ENCODE measurements at regions not wholly inside any gene's neighbourhood (a gene's known extent, or its start where the extent isn't known, plus 50 kb on each side); places are given as distances from the start of the nearest gene placed in this dataset.

DNA sequence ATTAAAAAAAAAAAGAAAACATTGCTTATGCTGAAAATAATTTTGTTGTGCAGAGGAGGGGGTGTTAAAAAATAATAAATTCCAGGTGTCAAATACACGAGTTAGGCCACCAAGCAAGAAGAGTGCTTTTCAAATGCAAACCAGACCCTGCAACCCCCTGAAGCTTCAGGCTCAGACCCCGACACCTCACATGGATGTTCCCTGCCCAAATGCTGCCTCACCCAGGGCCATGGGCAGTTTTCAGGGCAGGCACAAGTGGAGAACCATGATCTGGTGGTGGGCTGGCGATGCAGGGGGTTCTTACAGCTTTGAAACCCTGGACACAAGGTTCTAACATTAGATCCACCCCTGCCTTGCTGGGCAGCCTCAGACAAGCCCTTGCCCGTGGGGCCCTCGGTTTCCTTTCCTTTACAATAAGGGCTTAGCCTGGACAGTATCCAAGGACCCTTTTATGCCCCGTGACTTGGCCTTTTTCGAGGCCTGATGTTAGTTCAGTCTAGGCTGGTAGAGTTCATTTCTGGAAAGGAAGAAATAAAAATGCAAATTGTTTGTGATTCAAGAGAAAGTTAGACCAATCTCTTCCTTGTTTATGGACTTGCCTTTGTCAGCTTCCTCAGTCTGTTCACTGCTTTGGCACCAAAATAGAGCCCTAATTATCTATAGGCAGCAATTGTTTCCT is 168.7 kb downstream of the DDX1 start (continued):
- TF ChIP-seq, protein P1, sequence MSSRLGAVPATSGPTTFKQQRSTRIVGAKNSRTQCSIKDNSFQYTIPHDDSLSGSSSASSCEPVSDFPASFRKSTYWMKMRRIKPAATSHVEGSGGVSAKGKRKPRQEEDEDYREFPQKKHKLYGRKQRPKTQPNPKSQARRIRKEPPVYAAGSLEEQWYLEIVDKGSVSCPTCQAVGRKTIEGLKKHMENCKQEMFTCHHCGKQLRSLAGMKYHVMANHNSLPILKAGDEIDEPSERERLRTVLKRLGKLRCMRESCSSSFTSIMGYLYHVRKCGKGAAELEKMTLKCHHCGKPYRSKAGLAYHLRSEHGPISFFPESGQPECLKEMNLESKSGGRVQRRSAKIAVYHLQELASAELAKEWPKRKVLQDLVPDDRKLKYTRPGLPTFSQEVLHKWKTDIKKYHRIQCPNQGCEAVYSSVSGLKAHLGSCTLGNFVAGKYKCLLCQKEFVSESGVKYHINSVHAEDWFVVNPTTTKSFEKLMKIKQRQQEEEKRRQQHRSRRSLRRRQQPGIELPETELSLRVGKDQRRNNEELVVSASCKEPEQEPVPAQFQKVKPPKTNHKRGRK (CRISPR knock-in tag; IDR thresholded peaks at IDR 0.05; ENCODE audit: borderline replicate concordance) = no peak
- TF ChIP-seq ZNF121 (CRISPR knock-in tag; IDR thresholded peaks at IDR 0.05) = no peak
- TF ChIP-seq, protein P2, sequence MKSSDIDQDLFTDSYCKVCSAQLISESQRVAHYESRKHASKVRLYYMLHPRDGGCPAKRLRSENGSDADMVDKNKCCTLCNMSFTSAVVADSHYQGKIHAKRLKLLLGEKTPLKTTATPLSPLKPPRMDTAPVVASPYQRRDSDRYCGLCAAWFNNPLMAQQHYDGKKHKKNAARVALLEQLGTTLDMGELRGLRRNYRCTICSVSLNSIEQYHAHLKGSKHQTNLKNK (CRISPR knock-in tag; IDR thresholded peaks at IDR 0.05) = no peak

DNA sequence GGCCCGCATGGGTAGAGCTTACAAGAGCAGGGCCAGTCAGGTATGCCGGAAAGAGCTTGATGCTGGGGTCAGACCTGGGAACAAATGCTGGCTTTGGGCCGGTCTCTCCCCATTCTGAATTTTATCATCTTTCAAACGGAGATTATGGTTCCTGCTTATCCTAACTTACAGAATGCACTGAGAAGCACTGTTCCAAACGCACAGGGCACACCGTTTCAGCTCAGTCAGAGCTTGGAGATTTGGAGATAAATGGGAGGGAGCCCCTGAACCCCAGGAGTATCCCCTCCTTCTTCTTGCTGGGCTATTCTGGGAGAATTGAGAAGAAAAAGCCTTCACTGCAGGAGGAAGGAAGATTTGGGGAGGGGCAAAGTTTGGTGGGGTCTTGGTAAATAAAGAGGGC is 169.4 kb downstream of the DDX1 start:
- TF ChIP-seq, protein P3, sequence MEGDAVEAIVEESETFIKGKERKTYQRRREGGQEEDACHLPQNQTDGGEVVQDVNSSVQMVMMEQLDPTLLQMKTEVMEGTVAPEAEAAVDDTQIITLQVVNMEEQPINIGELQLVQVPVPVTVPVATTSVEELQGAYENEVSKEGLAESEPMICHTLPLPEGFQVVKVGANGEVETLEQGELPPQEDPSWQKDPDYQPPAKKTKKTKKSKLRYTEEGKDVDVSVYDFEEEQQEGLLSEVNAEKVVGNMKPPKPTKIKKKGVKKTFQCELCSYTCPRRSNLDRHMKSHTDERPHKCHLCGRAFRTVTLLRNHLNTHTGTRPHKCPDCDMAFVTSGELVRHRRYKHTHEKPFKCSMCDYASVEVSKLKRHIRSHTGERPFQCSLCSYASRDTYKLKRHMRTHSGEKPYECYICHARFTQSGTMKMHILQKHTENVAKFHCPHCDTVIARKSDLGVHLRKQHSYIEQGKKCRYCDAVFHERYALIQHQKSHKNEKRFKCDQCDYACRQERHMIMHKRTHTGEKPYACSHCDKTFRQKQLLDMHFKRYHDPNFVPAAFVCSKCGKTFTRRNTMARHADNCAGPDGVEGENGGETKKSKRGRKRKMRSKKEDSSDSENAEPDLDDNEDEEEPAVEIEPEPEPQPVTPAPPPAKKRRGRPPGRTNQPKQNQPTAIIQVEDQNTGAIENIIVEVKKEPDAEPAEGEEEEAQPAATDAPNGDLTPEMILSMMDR (IDR thresholded peaks at IDR 0.05) = no peak
- TF ChIP-seq, protein P4, sequence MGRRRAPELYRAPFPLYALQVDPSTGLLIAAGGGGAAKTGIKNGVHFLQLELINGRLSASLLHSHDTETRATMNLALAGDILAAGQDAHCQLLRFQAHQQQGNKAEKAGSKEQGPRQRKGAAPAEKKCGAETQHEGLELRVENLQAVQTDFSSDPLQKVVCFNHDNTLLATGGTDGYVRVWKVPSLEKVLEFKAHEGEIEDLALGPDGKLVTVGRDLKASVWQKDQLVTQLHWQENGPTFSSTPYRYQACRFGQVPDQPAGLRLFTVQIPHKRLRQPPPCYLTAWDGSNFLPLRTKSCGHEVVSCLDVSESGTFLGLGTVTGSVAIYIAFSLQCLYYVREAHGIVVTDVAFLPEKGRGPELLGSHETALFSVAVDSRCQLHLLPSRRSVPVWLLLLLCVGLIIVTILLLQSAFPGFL (CRISPR knock-in tag; IDR thresholded peaks at IDR 0.05; ENCODE audit: borderline replicate concordance) = no peak
- TF ChIP-seq, protein P5, sequence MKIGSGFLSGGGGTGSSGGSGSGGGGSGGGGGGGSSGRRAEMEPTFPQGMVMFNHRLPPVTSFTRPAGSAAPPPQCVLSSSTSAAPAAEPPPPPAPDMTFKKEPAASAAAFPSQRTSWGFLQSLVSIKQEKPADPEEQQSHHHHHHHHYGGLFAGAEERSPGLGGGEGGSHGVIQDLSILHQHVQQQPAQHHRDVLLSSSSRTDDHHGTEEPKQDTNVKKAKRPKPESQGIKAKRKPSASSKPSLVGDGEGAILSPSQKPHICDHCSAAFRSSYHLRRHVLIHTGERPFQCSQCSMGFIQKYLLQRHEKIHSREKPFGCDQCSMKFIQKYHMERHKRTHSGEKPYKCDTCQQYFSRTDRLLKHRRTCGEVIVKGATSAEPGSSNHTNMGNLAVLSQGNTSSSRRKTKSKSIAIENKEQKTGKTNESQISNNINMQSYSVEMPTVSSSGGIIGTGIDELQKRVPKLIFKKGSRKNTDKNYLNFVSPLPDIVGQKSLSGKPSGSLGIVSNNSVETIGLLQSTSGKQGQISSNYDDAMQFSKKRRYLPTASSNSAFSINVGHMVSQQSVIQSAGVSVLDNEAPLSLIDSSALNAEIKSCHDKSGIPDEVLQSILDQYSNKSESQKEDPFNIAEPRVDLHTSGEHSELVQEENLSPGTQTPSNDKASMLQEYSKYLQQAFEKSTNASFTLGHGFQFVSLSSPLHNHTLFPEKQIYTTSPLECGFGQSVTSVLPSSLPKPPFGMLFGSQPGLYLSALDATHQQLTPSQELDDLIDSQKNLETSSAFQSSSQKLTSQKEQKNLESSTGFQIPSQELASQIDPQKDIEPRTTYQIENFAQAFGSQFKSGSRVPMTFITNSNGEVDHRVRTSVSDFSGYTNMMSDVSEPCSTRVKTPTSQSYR (CRISPR knock-in tag; IDR thresholded peaks at IDR 0.05) = no peak
- TF ChIP-seq FOXK1 (CRISPR knock-in tag; IDR thresholded peaks at IDR 0.05) (no peak), NFYB (CRISPR knock-in tag; conservative IDR thresholded peaks at IDR 0.05; ENCODE audit: low read depth) (no peak)
- TF ChIP-seq, protein P2 (CRISPR knock-in tag; IDR thresholded peaks at IDR 0.05) = no peak
- TF ChIP-seq, protein P6, sequence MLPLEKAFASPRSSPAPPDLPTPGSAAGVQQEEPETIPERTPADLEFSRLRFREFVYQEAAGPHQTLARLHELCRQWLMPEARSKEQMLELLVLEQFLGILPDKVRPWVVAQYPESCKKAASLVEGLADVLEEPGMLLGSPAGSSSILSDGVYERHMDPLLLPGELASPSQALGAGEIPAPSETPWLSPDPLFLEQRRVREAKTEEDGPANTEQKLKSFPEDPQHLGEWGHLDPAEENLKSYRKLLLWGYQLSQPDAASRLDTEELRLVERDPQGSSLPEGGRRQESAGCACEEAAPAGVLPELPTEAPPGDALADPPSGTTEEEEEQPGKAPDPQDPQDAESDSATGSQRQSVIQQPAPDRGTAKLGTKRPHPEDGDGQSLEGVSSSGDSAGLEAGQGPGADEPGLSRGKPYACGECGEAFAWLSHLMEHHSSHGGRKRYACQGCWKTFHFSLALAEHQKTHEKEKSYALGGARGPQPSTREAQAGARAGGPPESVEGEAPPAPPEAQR (CRISPR knock-in tag; IDR thresholded peaks at IDR 0.05) = no peak
- TF ChIP-seq, protein P7, sequence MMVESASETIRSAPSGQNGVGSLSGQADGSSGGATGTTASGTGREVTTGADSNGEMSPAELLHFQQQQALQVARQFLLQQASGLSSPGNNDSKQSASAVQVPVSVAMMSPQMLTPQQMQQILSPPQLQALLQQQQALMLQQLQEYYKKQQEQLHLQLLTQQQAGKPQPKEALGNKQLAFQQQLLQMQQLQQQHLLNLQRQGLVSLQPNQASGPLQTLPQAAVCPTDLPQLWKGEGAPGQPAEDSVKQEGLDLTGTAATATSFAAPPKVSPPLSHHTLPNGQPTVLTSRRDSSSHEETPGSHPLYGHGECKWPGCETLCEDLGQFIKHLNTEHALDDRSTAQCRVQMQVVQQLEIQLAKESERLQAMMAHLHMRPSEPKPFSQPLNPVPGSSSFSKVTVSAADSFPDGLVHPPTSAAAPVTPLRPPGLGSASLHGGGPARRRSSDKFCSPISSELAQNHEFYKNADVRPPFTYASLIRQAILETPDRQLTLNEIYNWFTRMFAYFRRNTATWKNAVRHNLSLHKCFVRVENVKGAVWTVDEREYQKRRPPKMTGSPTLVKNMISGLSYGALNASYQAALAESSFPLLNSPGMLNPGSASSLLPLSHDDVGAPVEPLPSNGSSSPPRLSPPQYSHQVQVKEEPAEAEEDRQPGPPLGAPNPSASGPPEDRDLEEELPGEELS (CRISPR knock-in tag; IDR thresholded peaks at IDR 0.05) = no peak
- TF ChIP-seq, protein P8, sequence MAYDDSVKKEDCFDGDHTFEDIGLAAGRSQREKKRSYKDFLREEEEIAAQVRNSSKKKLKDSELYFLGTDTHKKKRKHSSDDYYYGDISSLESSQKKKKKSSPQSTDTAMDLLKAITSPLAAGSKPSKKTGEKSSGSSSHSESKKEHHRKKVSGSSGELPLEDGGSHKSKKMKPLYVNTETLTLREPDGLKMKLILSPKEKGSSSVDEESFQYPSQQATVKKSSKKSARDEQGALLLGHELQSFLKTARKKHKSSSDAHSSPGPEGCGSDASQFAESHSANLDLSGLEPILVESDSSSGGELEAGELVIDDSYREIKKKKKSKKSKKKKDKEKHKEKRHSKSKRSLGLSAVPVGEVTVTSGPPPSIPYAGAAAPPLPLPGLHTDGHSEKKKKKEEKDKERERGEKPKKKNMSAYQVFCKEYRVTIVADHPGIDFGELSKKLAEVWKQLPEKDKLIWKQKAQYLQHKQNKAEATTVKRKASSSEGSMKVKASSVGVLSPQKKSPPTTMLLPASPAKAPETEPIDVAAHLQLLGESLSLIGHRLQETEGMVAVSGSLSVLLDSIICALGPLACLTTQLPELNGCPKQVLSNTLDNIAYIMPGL (CRISPR knock-in tag; IDR thresholded peaks at IDR 0.05) = no peak
- Mint-ChIP-seq H3K9me3 (peaks cover 12% of the 10 kb centered on the region), H3K36me3 (no peaks in the 10 kb centered on the region), H3K4me1 (peaks cover 14% of the 10 kb centered on the region), H3K27ac (no peak overlapping the region), H3K27me3 (ENCODE audit: low read depth) (no peaks in the 10 kb centered on the region), H3K4me3 (no peak overlapping the region)
- ATAC-seq (no peak), DNase-seq (ENCODE audit: low spot score) (no peak)
- POLR2A ChIA-PET = interaction anchor here (1.0 kb wide), 1 partner anchor 13 kb away, joined by 3 read pairs; no protein-coding TSS in a partner anchor
- CTCF ChIA-PET = interaction anchor here (1.2 to 2.6 kb wide), 2 partner anchors 13 to 124 kb away, joined by 4 to 12 read pairs; no protein-coding TSS in a partner anchor
